GM12864 (cell line): ENCODE measurements at regions not wholly inside any gene's neighbourhood (a gene's known extent, or its start where the extent isn't known, plus 50 kb on each side); places are given as distances from the start of the nearest gene placed in this dataset.
"Not testable (repeated sequence)": the region's sequence is repeated elsewhere in the genome, so short reads cannot be mapped to it uniquely, and the experiment has no call there.

ENCODE experiments used
- DNase-seq: peaks from one replicate; pipeline ENCODE4 v3.0.0-alpha.2; 2011; ENCODE audit warnings: low read depth
- H3K4me3 ChIP-seq: 2 replicates; pipeline ENCODE4 v1.5.1; 2011; ENCODE audit warnings: mild to moderate bottlenecking, low read depth, low read length, control low read depth
- CTCF ChIP-seq: IDR thresholded peaks from 2 replicates; pipeline ENCODE4 v1.5.1; 2011; ENCODE audit warnings: low read depth, mild to moderate bottlenecking, moderate library complexity, low read length, control low read depth, inconsistent platforms; ENCODE audit errors: missing control alignments

- no peak for DNase-seq
- no peak for TF ChIP-seq CTCF
- no peak overlapping the region for H3K4me3 ChIP-seq
These were observed 107.8 kb upstream of the XPO1 start for GRCh38 chr2:61645911-61646310.

DNA sequence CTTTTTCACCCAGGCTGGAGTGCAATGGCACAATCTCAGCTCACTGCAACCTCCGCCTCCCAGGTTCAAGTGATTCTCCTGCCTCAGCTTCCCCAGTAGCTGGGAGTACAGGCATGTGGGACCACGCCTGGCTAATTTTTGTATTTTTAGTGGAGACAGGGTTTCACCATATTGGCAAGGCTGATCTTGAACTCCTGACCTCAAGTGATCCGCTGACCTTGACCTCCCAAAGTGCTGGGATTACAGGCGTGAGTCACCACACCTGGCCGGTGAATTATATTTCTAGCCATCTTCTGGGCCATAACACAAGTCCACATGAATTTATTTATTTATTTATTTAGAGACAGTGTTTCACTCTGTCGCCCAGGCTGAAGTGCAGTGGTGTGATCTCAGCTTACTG, 105.0 kb upstream of the XPO1 start:
- not testable (repeated sequence) for H3K4me3 ChIP-seq, DNase-seq

DNA sequence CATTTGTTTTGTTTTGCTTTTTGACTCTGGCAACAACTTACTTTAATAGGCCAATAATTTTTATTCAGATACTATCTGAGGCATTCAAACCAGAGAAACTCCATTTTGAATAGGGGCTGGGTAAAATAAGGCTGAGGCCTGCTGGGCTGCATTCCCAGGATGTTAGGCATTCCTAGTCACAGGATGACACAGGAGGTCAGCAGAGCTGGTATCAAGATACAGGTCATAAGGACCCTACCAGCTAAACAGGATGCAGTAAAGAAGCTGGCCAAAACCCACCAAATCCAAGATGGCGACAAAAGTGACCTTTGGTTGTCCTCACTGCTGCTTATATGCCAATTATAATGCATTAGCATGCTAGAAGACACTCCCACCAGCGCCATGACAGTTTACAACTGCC, 102.2 kb upstream of the XPO1 start:
- H3K4me3 ChIP-seq: no peak overlapping the region
- no peak for DNase-seq
- no peak for TF ChIP-seq CTCF

- no peak overlapping the region for H3K4me3 ChIP-seq
- no peak for TF ChIP-seq CTCF
- no peak for DNase-seq
These were observed 101.6 kb upstream of the XPO1 start for GRCh38 chr2:61639721-61640120.

DNA sequence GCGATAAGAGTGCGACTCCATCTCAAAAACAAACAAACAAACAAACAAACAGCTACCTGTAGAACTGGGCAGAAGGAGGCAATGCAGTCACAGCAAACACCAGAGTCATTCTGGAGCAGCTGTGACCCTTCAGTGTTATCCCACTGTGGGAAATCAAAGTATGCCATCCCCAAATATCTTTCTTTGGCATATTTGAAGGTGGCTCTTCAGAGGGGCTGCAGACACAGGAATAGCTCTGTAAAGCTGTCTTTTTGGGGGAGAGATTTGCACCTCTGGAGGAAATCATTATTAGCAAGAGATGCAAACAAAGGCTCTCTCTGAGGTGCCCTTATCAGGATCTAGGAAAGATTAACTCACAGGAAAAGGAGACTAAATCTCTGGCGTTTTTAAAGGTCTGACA, 98.5 kb upstream of the XPO1 start:
- no peak for TF ChIP-seq CTCF
- DNase-seq: no peak
- H3K4me3 ChIP-seq: no peak overlapping the region

GRCh38 chr2:61634512-61634911, 96.4 kb upstream of the XPO1 start:
- no peak for DNase-seq
- H3K4me3 ChIP-seq: no peak overlapping the region
- TF ChIP-seq CTCF: no peak

DNA sequence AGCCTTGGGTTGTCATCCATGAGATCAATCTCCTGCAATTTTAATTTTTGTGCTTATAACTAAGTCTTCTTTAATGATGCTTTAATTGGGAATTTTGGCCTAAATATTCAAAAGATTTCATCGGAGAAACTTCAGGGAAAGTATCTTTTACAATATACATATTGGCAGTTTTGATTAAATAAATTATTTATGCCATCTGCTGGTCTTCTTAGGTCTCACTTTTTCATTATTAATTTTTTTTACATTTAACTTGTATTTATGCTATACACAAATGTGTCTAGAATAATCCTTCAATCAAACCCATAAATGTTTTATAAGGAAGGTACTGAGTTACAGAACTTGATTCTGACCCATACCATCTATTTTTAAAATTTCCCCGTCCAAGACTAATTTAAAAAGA, 95.1 kb upstream of the XPO1 start:
- H3K4me3 ChIP-seq: no peak overlapping the region
- DNase-seq: no peak
- no peak for TF ChIP-seq CTCF
